ENCODE measurements at regions not wholly inside any gene's neighbourhood (a gene's known extent, or its start where the extent isn't known, plus 50 kb on each side); places are given as distances from the start of the nearest gene placed in this dataset.
"Not testable (repeated sequence)": the region's sequence is repeated elsewhere in the genome, so short reads cannot be mapped to it uniquely, and the experiment has no call there.

DNA sequence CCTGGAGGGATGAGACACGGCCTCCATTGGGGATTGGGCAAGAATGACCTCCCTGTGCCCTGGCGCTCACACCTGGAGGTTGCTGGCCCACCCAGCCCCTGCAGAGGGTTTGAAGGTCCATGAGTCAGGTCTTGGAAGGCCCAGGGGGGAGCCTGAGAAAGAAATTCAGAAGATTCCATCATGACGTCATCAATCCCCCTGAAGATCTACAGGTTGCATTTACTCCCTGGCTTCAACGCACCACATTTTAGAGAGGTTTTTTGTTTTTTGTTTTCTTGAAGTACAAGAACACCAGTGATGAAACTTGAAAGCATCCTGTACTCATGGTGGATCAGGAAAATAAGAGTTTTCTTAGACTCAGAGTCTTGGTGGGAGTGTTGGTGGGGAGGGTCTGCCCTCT, 82.4 kb upstream of the SLC25A33 start:
- no peak for DNase-seq (ENCODE audit: low spot score in 2 of 2)
- no peak for FAIRE-seq

DNA sequence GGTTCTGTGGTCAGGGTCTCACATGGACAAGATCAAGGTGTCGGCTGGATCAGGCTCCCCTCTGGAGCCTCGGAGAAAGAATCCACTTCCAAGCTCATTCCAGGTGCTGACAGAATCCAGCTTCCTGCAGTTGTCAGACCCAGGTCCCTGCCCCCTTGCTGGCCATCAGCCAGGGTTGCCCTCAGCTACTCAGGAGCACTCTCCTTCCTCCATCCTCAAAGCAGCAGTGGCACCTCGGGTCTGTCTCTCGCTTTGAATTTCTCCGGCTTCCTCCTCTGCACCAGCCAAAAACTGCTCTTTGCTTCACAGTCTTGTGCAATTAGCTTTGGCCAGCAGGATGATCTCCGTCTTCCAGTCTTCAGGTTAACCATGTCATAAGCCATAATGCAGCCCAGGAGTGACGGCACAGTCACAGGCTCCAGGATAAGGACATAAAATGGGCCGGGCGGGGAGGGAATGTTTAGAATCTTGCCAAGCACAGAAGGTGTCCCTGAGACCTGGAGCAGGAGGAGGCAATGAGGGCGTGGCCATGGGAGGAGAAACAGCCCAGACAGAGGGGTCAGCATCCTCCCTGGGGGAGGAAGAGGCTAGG, 79.4 kb upstream of the SLC25A33 start:
- FAIRE-seq (no peak), DNase-seq (ENCODE audit: low spot score in 2 of 2) (no peak)

DNA sequence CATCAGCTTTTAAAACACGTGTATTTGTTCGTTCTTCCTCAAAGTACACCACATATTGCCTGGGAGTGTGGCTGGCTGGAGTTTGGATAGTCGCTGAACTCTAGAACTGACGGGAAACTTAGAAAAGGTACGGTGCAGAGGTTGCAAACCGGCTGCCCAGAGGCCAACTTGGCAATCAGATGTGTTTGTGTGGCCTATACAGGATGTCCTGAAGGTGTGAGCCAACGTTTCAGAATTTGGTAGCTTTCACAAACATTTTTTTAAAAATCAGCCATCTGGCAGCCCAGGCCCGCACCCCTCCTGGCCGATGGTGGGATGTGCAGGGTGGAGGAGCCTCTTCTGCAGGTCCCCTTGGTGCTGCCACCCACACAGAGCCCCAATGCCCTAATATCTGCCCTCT, 73.6 kb upstream of the SLC25A33 start:
- no peak for FAIRE-seq

DNA sequence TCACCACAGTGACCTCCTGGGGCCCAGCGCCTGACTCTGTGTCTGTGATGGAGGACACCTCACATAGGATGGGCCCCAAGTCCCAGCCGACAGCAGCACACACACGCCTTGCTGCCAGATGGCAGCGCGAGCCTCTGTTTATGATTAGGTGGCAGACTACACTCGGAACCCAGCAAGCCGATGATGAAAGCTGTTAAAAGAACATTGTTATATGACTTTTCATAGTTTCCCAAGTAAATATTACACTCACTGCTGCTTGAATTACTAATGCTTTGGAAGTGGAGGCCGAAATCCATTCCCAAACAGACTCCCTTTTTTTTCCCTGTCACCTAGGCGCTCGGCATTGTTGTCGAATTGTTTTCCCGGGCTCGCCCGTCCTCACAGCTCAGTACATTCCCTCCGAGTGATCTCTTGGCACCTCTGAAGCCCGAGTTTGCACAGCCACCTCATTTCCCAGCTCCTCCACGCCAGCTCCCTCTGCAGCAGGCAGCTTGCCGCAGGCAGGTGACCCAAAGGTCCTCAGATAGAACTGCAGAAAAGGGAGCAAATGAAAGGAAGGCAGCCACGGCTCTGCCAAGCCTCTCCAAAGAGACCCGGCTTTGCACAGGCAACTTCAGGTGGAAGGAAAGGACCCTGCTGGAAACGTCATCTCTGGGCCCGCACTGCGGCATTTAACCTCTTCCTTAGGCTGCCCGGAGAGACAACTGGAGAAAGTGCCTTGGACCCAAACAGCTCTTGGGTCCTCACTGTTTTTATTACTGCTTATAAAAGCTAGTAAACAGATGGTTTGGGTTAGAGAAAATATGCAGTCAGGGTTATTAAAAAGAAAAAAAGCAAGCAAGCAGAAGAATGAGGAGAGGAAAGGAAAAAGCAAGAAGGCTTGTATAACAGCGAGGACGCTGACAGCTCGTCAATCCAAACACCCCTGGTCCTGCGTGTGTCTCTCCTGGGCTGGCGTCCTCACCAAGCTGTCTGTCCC, 72.2 kb upstream of the SLC25A33 start:
- DNase-seq (ENCODE audit: low spot score in 2 of 2) (no peak), FAIRE-seq (no peak)

More for the DNA sequence above, 73.6 kb upstream of the SLC25A33 start:
- no peak for DNase-seq (ENCODE audit: low spot score in 2 of 2)

DNA sequence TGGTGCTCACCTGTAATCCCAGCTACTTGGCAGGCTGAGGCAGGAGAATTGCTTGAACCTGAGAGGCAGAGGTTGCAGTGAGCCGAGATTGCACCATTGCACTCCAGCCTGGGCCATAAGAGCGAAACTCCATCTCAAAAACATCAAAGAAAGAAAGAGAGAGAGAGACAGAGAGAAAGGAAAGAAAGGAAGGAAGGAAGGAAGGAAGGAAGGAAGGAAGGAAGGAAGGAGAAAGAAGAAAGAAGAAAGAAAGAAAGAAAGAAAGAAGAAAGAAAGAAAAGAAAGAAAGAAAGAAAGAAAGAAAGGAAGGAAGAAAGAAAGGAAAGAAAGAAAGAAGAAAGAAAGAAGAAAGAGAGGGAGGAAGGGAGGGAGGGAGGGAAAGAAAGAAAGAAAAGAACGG, 69.4 kb upstream of the SLC25A33 start:
- FAIRE-seq, result not testable (repeated sequence)

DNA sequence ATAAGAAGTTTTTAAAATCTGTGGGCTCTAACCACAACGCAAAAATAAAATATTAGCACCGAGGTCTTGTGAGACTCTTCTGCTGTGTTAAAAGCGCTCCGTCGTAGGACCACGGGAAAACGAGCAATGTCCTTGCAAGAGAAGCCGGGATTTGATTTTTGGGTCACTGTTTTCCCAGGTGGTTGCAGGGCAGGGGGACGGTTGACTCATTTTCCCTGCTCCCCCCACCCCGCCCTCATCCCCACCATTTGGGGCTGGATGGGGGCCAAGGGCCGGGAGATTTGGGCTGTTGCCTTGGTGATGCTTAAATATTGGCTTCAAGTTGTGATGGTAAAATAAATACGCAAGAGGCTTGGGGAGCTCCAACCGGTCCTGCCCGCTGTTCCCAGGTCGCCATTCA, 67.6 kb upstream of the SLC25A33 start:
- FAIRE-seq, result no peak
- DNase-seq (ENCODE audit: low spot score in 2 of 2), result no peak

More for the DNA sequence above, 69.4 kb upstream of the SLC25A33 start:
- not testable (repeated sequence) for DNase-seq (ENCODE audit: low spot score in 2 of 2)

DNA sequence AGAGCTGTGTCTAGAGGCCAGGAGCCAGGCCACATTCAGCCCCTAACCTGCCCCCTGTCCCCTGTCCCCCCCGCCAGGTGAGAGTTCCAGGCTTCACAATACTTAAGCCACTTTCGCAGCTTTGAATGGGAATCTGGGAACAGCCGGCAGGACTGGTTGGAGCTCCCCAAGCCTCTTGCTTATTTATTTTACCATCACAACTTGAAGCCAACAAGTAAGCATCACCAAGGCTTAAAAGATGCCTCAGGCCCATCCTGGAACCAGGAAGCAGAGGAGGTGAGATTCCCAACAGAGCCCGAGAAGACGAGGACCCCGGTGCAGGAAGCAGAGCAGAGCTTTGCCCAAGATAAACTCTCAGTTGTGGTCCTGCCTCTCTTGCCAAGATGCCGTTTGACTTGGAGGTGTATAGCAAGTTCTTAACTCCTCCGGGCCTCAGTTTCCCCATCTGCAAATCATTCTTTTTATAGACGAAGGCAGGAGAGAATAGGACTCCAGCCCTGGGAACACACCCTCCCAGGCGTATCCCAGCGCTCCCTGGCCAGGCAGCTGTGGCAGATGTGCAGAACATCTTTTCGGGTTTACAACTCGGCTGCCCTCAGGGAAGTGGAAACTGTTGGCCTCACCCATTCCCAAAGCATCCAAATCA, 66.8 kb upstream of the SLC25A33 start:
- FAIRE-seq (no peak), DNase-seq (ENCODE audit: low spot score in 2 of 2) (no peak)

DNA sequence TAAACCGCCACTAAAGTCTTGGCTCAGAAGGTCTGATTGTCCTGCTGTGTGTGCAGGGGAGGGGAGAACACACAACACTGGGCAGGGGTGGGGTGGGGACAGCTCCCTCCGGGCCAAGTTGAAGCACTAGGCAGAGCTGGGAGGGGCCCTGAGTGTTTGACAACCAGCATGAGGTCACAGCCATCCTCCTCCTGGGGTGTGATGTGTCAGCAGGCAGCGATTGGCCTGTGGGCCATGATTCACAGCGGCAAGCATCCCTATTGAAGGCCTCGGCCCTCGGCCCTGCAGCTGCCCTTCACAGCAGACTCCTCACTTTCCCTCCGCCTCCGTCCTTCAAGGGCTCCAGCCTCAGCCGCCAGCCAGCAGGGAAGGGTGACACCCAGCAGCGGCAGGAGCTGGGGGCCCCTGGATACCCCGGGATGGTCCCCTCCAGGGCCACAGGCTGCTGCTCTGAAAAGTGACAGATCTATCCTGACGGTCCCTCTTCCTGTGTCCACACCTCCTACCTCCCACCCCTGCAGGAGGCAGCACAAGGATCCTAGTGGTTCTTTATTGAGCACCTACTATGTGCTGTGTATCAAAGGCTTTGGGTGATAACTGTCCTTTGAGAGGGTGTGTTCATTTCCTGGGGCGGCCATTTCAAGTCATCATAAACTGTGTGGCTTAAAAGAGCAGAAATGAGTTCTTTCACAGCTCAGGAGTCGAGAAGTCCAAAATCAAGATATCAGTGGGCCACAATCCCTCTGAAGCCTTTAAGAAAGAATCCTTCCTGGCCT, 66.0 kb upstream of the SLC25A33 start:
- DNase-seq (ENCODE audit: low spot score in 2 of 2), result peak in 1 of 2 donors; percentile 49
- FAIRE-seq, result no peak

DNA sequence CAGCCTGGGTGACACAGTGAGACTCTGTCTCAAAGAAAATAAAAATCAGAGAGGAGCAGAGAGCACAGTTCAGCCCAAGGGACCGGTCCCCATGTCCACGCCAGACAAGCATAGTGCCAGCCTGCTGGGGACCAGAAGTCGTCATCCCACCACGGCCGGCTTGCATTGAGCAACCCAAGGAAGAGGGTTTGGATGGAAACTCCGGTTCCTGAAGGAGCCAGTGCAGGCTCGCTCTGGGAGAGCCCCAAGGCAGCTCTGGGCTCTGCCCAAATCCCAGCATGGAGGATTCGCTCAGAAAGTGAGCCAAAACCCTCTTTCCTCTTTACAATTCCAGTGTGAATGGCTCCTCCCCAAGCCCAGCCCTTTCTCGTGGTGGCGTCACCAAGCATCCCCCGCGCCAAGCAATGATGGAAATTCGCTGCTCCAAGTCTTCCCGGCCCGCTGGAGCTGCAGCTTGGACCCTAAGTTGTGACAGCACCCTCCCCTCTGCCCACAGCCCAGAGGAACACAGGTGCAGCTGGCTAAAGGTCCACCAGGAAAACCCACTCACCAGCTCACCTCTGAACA, 64.1 kb upstream of the SLC25A33 start:
- DNase-seq (ENCODE audit: low spot score in 2 of 2), result no peak
- no peak for FAIRE-seq

DNA sequence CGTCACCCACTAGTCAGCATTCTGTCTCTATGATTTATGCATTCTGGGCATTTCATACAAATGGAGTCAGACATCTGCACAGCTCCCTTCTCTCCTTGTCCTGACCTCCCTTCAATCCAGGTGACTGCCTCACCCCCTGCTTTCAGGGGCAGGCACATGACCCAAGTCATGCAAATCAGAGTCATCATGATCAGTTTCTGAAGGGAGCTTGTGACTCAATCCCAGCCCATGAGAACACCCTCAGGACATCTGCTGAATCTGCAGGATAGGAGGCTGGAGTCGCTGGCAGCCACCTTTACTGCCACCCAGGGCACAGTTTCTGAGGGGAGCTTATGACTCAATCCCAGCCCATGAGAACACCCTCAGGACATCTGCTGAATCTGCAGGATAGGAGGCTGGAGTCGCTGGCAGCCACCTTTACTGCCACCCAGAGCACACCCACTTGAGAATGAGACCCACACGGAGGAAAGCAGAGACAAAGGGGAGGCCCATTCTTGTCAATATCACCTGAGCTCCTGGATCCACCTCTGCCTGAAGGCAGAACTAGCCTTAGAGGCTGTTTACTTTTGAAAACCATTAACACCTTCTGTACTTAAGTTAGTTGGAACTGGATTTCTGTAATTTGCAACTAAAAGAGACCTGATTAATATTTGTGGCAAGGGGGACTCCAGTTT, 62.3 kb upstream of the SLC25A33 start:
- DNase-seq (ENCODE audit: low spot score in 2 of 2) (no peak), FAIRE-seq (no peak)

DNA sequence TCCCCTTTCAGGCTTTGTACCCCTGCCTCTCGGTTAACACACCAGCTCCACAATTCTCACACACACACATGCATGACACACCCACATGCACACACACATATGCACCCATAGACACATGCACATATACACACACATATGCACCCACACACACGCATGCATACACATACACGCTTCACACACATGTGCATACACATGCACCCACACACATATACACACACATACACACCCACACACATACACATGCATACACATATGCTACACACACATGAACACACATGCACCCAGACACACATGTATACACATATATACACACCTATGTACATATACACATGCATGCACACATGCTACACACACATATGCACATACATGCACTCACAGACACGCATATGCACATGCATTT, 61.7 kb upstream of the SLC25A33 start:
- DNase-seq (ENCODE audit: low spot score in 2 of 2), result no peak
- no peak for FAIRE-seq

DNA sequence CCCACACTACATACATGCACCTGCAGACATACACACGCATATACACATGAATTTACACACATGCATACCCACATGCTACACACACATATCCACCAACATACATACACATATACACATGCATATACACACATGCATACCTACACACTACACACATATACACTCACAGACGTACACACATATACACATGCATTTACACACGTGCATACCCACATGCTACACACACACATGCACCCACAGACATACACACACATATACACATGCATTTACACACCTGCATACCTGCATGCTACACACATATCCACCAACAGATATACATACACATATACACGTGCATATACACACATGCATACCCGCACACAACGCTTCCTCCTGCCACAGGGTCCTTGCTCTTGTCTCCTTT, 61.2 kb upstream of the SLC25A33 start:
- FAIRE-seq (no peak), DNase-seq (ENCODE audit: low spot score in 2 of 2) (no peak)

DNA sequence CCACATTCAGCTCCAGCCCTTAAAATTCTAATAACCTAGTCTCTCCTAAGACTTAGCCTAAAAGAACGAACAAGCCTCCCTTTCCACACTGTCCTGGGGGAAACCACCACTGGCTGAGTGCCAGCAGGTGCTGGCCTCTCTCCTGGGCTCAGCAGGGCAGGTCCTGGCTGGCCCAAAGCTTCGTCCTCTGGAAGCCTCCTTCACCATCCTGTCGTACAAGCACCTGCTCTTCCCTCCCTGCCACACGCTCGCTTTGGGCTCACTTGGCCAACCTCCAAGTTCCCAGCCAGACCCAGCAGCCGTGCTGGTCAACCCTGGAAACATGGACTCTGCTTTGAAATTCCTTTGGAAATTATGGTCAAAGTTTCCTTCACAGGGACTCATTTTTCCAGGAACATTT, 58.2 kb upstream of the SLC25A33 start:
- no peak for FAIRE-seq
- no peak for DNase-seq (ENCODE audit: low spot score in 2 of 2)

DNA sequence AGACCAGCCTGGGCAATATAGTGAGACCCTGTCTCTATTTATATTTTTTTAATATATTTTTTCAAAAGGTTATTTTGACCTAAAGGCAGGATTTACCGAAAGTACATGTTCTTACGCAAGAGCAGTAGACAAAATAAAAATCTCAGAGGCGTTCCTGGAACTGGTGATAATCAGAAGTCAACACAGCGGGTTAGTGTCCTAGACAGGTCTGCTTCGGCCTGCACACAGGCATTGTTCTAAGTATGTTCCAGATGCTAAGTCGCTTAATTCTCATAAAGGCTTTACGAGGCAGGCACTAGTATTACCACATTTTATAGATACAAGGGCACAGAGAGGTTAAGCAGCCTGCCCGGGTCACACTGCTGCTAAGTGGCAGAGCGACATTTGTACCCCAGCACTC, 56.9 kb upstream of the SLC25A33 start:
- DNase-seq (ENCODE audit: low spot score in 2 of 2), result no peak
- no peak for FAIRE-seq

DNA sequence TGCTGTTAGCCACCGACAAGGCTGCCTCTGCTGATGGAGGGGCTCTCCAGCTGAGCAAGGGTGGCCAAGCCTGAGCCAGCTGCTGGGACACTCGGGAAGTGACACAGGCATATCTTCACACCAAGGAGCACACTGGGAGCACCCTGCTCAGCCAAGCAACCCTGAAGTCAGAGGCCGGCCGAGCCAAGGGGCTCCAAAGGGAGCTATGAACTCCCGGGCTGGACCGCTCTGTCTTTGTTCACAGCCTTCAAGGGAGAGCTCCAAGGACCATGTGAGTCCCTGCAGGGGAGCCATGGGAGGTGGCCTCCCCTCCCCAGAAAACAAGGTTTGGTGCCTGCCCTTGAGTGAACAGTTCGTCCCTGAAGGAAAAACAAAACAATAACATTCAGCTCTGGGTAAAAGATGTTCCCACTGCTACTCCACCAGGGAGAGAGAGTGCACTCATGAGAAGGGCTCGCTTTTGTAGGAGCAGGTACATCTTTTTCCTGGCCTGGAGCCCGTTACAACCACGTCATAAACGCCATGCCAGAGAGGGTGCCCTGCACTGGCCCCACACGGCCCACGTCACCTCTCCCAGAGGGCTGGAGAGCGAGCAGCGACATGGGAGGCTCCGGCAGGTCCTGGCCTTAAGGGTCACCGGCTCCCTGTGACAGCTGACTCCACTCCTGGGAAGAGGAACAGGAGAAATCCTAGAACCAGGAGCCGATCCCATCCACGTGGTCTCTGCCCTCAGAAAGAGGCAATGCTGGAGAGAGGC, 56.3 kb upstream of the SLC25A33 start:
- FAIRE-seq, result no peak
- no peak for DNase-seq (ENCODE audit: low spot score in 2 of 2)

DNA sequence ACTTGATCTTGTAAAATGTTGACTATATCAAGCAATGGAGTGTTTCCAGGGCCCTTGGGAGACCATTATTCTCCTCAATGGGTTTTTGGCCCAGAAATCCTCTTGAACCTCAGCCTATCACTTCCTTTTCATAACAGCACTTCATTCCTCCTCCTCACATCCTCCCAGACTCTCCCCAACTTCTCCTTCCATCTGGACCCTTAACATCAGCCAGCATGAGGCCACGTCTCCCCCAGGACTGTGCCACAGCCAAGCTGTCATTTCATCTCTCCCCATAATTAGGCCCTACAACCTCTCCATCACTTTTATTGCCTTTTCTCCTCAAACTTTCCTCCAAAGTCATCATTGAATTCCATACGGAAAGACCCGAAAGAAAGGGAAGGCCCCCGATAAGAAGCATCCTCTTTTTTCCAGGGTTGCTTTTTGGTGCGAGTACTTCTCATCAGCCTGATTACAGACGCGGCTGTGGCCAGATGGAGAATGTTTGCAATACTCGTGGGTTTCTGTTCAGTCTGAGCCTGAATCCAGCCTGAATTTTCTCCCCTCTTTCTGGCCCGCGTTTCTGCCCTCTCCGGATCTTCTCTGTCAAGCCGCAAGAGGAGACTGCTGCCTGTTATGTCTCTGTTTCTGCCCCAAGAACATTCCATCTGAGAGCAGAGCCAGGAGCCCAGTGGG, 52.7 kb upstream of the SLC25A33 start:
- no peak for FAIRE-seq

More for the DNA sequence above, 52.7 kb upstream of the SLC25A33 start:
- DNase-seq (ENCODE audit: low spot score in 2 of 2), result no peak

All from frontal cortex (tissue), 3 donors.